ENCODE measurements at regions not wholly inside any gene's neighbourhood (a gene's known extent, or its start where the extent isn't known, plus 50 kb on each side); places are given as distances from the start of the nearest gene placed in this dataset.

- TF ChIP-seq CBX2 (IDR thresholded peaks at IDR 0.05; ENCODE audit: insufficient read depth, low read length, poor library complexity, severe bottlenecking) (no peak), BRD4 (IDR thresholded peaks at IDR 0.05) (no peak), E2F5 (CRISPR knock-in tag; IDR thresholded peaks at IDR 0.05) (no peak), SREBF1 (IDR thresholded peaks at IDR 0.05; ENCODE audit: borderline replicate concordance, low read depth, low read length) (no peak), ZNF282 (CRISPR knock-in tag; IDR thresholded peaks at IDR 0.05) (no peak), EZH2 (IDR thresholded peaks at IDR 0.05; ENCODE audit: borderline replicate concordance, low read depth, low read length) (no peak), GTF2F1 (IDR thresholded peaks at IDR 0.05; ENCODE audit: low read depth, low read length) (no peak)
Observed at GRCh38 chr5:102018690-102019089, 277.4 kb downstream of the SLCO4C1 start.

Measured in K562 (cell line).